Activated CD8-positive, alpha-beta memory T cell treated with anti-CD3 and anti-CD28 coated beads for 24 hours (primary cell): ENCODE measurements at regions not wholly inside any gene's neighbourhood (a gene's known extent, or its start where the extent isn't known, plus 50 kb on each side); places are given as distances from the start of the nearest gene placed in this dataset.
"Not testable (repeated sequence)": the region's sequence is repeated elsewhere in the genome, so short reads cannot be mapped to it uniquely, and the experiment has no call there.

ENCODE experiments used
- DNase-seq: peaks from one replicate; pipeline ENCODE4 v3.0.0-alpha.2; 2020

DNA sequence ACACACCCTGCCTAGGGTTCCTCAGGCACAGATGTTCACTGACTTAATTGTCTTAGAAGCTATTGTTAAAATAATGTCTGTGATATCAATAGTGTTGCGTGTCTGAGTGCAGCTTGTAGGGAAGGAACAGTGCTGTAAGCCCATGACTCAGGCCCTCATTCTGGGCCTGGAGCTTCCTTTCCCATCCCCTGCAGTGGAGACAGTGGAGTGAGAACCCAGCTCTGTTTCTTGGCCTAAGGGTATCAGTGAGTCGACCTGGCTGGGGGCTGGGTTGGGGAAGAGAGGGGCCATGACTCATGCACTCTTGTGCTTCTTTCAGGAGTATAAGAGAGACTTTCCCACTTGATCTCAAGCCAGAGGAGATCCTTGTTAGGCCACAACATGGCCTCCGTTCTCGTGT is 106.8 kb downstream of the HRH4 start:
- DNase-seq, result no peak

DNA sequence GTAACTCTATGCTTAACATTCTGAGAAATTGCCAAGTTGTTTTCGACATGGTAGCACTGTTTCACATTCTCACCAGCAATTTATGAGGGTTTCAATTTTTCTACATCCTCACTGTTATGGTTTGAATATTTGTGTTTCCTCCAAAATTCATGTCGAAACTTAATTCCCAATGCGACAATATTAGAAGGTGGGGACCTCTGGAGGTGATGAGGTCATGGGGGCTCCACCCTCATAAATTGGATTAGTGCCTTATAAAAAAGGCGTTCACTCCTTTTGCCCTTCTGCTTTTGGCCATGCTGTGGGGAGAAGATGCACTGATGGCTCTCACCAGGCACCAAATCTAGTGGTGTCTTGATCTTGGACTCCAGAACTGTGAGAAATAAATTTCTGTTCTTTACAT is 110.3 kb downstream of the HRH4 start:
- DNase-seq, result no peak

DNA sequence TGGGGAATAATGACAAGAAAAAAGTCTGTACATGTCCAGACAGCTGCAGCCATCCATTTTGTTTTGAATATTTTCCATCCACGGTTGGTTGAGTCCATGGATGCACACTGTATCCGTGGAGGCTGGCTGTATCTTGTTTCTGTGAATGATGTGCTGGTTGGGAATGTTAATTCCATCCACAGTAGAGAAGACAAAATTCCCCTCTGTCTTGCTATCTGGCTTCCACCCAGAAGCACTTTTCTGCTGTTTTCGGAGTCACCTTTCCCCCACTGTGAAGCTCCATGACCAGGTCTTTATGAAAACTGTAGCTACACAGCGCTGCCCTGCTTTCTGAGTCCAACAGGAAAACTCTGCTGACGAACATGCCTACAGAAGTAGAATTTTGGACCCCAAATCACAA is 122.3 kb downstream of the HRH4 start:
- no peak for DNase-seq

DNA sequence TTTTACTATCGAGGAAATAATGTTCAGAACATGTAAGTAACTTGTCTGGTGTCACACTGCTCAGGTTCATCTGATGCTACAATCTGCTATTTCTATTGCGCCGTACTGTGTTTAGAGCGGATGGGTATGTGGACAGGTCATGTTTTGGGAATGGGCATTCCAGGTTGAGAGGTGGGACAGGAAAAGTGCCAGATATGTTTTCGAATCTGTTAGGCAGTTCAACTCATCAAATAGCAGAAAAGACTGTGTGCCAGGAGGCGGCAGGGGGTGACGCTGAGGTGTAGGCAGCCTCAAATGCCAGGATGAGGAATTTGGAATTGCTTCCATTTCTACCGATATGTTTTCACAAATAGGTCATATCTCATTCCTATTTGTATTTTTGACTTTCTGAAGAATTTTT is 123.8 kb downstream of the HRH4 start:
- no peak for DNase-seq

DNA sequence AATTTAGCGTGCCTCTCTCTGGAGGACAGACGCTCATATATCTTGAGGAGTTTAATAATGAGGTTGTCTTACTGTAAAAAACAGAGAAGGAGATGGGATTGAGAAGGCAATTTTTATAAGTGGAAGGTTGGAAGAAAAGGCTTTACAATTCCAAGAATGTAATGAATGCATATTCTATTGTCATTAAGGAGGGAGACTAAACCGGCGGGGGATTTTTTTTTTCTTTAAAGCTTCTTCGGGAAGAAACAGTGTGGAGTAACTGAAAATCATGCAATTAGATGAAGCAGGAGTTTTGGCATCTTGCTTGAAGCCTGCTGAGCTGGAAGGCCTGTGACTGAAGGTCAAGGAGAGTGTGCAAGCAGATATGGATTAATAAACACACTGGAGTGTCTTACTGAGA is 124.4 kb downstream of the HRH4 start:
- DNase-seq, result no peak

DNA sequence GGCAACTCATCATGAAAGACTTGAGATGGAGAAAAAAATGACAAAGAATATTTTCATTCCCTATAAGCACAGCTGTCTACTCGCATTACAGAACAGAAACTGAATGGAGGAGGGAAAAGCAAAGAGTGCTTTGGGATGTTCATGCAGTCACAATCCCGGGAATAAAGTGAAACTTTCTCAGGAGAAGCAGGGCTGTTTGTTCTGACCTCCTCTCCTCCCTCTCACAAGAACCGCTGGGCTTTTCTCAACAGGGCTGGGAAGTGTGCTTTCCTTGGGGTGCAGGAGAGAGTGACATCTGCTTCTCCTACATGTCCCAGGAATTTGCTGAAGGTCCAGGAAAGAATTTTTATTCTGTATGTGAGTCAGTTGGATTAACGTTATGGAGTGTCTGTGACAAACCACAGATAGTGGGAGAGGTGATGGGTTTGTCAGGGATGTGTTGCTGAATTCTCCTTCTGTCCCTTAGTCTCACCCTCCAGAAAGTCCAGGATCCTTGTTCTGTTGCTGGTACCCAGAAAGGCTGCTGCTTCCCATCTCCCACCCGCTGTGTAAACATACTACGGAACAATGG is 125.6 kb downstream of the HRH4 start:
- DNase-seq, result no peak

DNA sequence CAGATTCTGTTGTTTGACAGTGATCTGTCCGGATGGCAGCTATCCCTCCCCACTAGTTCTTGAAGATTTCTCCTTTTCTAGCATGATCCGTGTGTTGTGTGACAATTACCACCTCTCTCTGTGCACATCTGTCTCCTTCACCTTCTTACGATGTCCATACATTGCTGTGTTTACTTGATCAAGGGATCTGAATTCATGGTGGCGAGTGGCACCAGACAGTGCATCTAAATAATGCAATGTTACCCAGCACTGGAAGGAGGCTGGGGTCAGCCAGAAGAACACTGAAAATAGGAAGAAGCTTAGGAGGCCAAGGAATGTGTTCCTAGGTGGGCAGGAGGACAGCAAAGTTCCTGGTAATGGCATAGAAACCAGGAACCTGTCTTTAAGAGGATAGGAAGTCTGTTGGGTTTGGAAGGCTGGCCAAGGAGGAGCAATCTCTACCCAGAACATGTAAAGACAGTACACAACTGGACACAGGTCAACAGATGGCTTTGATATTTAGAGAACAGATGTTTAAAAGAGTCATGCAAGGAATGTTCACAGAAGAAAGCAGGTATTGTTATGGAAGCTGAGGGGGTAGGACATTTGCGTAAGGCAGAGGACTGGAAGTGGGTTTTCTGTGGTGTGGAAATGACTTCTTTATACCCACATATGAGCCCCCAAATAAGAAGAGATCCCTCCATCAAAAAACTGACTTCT is 126.4 kb downstream of the HRH4 start:
- no peak for DNase-seq

DNA sequence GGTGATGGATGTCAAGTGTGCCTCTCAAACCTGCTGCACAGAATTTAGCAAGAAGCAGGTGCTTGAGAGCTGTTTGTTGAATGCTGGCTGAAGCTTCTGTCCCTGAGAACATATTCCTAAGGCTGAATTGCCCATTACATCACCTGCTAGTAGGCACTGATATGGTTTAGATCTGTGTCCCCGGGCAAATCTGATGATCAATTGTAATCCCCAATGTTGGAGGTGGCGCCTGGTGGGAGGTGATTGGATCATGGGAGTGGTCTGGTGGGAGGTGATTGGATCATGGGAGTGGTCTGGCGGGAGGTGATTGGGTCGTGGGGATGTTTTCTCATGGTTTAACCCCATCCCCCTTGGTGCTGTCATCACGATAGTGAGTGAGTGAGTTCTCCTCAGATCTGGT is 128.0 kb downstream of the HRH4 start:
- DNase-seq, result no peak

DNA sequence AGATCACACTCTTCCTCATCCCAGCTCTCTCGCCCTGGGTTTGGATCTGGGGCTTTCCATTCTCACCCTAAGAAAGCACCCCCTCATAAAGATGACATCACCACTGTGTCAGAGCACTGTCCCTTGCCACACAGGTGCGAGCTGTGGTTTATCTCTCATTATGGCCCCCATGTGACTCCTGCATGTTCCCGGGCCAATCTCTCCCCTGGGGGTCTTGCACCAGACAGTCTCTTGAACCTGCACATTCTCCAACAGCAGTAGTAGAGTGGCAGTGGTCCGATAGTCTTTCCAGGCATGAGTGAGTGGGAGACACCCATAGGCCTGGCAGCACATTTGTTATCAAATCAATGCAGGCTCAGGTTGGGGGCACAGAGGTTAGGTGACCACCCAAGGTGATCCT is 130.5 kb downstream of the HRH4 start:
- no peak for DNase-seq

DNA sequence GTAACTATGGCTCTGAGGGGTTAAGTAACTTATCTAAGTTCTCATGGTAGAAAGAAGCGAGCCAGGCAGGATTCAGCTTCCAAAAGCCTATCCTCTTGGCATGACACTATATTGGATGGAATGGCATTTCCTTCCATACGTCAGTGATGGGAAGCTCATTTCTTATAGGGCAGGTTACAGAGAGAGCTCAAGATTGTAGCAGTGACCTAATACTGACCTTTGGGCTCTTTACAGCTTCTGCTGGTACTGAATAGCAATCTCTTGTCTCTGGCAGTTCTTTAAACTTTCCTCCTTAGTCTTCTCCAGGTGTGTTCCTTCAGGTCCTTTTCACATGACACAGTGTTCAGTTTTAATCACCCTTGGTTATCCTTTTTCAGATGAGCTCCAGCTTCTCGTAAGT is 133.0 kb downstream of the HRH4 start:
- no peak for DNase-seq

DNA sequence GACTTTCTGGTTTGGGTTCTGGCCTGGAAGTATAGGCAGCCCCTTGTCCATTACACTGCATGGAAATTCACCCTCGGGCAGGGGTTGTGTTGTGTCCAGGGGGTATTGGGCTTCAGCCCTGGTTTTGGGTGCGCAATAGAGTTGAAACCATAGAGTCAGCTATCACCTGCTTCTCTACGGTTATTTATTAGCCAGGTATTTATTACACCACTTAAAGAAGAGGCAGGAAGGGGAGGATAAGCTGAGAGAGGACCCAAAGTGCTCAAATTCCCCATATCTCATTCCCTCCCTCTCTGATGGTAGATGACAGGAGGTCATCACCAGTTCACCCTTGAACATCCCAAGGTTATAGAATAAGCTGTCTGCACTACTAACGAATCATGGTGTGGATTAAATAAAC is 133.4 kb downstream of the HRH4 start:
- no peak for DNase-seq

DNA sequence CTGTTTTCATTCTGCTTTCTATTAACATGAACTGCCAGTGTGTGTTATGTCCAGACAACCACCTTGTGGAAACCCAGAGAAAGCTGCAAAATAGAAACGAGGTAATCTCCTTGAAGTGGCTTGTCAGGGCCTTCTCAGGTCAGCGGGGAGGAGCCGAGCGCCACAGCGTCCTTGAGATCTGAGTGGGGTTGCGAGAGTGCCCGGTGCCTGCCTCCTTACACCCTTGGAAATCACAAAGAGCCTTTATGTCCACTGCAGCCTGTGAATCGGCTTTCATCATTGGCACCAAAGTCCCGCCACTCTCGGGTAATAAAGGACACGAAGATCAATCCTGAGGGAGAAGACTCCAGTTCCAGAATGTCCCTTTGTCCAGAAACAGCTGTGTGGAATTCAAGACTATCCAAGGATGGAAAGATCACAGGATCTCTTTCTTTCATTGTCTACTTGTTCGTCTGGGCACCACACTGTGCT is 135.2 kb downstream of the HRH4 start:
- DNase-seq, result no peak

DNA sequence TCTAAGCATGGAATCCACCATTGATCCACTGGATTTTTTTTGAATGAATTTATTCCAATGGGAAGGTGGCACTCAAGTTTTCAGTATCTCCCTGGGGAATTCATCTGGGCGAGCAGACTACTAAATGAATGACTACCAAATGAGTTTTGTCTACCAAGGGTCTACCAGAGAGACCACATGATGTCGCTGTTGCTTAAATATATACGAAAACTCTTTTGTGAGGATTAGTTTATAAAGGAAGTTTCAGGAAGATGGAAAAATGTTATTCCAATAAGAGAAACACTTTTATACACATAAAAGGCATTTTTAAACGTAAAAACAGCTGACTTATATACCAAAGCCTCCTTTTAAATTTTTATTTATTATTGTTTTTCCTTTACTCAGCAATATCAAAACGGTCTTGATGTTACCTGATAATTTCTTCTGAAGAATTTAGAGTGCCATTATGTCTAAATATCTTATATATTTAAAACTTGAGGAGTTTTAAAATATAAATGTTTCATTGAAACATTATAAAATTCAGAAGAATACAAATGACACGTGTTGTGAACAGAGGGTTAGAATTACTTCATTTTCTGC is 139.7 kb downstream of the HRH4 start:
- DNase-seq, result no peak

DNA sequence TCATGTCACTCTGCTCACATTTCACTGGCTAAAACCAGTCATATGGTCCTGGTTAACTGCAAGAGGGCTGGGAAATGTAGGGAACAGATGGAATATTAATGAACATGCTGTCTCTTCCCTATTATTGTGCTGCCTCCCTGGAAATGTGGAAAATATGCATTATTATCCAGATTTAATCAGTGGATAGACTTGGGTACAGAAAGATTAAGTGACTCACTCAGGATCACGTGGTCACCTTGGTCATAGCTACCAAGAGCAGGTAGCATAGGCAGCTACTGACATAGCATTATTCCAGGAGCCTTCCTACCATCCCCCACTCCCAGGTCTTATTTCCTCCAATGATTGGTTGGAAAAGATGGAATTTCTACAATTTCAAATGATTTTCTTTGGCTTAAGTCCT is 141.1 kb downstream of the HRH4 start:
- DNase-seq, result no peak

DNA sequence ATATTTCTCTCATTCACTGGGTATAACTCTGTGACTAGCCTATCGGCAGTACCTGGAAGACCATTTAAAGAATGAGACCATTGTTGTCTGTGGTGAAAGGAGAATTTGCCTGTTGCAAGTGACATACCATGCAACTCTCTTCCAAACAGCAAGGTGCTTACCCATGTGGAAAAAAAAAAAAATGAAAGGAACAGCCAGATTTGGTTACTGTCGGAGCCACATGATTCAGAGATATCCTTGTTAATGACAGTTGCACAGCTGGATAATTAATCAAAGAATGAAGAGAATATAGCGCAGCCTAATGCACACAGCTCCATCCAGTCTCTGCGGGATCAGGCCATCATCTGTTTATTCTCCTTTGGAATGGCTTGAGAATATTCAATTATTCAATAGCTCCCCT is 141.8 kb downstream of the HRH4 start:
- no peak for DNase-seq

DNA sequence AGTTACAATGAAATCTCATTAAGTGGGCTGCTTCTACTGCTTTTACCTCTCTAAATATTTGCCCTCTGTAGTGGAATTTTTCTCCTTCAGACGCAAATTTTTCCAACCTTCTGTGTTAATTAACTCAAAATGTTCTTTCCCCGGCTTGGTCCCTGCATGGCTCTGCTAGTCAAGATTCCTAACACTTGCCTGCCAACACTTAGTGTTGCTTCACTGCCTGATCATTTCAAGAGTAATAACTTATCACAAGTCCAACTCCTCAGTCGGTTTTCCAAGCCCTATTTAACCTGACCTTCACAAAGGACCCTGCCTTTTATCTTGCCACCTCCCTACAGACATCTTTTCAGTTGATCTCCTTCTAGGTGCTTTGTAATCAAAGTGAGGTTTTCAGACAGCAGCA is 142.7 kb downstream of the HRH4 start:
- DNase-seq, result no peak

DNA sequence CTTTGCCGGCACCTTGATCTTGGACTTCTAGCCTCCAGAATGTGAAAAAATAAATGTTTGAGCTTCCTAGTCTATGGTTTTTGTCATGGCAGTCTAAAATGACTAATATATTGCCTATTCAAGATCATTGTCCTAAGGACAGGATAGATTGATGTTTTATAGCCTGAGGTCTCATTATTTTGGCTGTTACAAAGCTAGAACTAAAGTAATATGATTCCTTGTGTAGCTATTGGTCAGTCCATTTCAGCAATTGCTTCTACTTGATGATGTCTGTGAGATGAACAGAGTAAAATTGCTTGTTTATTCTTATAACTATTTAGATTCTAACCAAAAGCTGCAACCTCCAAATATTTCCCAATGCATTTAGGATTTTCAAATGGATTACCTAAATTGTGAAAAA is 145.0 kb downstream of the HRH4 start:
- no peak for DNase-seq

DNA sequence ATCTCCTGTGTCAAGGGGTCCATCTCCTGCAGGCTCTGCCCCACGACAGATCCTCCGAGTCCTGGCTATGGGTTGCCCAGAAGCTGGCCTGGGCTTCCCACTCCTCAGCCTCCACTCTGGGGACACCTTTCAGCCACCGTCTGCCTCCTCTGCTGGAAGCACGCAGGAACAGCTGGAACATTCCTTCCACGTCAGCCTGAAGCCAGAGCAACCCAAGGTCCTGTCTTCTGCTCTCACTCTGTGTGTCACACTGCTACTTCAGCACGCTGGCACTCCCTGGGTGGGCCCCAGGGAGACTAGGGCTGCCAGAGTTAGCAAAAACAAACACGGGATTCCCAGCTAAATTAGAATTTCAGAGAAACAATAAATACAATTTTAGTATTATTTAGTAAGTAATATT is 148.8 kb downstream of the HRH4 start:
- DNase-seq, result no peak

DNA sequence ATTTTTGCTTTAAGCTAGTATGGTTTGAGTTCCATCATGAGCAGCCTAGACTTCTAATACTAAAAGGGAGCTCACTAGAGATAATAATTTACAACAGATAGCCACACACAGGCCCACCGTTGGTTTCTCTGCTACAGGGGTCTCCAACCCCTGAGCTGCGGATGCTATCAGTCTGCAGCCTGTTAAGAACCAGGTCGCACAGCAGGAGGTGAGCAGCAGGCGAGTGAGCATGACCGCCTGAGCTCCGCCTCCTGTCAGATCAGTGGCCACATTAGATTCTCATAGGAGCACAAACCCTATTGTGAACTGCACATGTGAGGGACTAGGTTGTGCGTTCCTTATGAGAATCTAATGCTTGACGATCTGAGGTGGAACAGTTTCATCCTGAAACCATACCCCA is 150.6 kb downstream of the HRH4 start:
- DNase-seq, result no peak

DNA sequence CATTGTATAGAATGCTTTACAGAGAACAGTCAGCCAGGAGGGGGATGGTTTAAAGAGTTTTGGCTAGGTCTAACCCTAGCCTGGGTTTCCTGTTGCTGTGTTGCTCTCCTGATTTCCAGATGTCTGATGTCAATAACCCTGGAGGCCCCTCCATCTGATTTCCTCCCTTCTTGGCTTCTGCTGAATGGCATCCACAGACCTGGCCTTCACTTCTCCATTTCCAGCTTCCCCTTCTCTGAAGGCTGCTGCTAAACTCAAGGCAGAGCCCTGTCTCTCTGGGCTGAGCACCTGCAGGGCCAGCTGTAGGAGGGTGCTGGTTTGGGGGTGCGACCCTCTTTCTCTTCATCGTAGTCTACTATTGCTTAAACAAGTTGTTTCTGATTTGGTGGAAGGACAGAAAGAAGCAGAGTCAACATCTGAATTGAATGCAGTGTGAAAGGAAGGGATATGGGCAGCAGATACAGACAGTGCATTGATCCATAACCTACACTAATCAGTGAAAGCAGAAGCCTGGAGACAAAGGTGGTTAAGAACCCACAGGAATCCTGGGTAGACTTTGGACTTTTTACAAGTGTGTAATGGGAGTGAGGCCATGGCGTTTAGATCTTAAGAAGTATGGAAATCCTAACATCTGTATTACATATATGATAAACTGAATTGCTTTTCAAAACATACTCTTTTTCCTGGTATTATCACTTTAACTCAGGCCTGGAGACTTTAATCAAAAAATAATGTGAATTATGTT is 153.6 kb downstream of the HRH4 start:
- no peak for DNase-seq

DNA sequence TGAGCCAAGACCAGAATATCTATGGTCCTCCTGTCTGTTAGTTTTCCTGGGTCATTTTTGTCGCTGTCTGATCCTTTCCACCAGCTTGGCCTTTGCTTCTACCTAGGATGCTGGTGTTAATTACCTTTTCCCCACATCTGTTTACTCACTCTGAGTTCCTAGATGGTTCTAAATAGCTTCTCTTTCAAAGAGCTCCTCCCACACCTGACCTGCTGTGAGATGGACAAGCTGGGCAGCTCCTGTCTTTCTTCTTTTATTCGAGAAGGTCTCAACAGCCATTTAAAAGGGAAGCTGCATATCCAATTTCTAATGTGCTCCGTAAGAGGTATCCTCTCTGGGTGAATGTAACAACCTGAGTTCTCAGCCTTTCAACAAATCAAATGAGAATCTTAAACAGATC is 156.2 kb downstream of the HRH4 start:
- no peak for DNase-seq

DNA sequence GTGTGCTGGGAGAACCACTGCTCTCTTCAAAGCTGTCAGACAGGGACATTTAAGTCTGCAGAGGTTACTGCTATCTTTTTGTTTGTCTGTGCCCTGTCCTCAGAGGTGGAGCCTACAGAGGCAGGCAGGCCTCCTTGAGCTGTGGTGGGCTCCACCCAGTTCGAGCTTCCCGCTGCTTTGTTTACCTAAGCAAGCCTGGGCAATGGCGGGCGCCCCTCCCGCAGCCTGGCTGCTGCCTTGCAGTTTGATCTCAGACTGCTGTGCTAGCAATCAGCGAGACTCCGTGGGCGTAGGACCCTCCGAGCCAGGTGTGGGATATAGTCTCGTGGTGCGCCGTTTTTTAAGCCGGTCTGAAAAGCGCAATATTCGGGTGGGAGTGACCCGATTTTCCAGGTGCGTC is 164.0 kb downstream of the HRH4 start:
- DNase-seq, result not testable (repeated sequence)

DNA sequence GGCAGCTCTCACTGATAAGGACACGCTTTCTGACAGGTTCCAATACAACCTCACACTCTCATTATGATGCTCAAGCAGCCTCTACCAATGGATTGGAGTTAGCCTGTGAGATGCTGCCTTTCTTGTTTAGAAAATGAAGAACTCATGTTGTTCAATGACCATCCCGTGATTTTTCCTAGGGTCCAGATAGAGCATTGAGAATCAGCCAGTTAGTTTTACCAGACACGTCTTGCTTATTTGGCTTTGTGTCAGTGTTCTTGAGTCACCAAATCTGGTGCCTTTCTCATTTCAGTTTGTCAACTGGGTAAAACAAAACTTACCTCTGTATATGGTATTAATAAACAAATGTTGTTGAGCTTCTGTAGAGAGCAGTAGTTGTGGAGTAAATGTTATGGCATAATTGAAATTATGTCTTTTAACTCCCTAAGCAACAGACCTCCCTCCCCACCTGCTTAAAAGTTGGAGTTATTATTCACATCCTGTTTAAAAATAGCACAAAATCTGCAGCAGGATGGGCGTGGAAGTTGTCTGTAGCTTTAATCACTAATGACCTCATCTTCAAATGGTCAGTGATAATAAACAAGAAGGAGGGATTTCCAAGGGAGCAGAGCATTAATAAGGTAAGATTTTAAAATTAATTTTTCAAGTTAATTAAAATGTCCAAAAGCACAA is 167.3 kb downstream of the HRH4 start:
- no peak for DNase-seq

DNA sequence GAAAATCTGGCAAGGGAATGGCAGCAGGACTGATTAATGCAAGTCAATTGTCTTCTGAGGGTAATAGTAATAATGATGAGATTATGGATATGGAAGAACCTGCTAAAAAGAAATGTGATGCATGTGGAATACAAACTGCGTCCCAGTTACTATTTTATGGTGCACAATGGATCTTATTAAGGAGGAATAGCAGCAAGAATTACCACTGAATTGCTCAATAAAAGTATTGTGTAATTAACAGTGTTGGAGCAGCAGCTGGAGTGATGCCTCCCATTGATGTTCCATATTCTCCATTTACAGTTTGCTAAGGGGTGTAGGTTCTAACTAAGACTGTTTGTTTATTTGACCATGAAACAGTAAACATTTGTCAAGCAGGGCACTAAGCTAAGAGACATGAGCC is 167.9 kb downstream of the HRH4 start:
- DNase-seq, result no peak
